ENCODE measurements at regions not wholly inside any gene's neighbourhood (a gene's known extent, or its start where the extent isn't known, plus 50 kb on each side); places are given as distances from the start of the nearest gene placed in this dataset.

DNA sequence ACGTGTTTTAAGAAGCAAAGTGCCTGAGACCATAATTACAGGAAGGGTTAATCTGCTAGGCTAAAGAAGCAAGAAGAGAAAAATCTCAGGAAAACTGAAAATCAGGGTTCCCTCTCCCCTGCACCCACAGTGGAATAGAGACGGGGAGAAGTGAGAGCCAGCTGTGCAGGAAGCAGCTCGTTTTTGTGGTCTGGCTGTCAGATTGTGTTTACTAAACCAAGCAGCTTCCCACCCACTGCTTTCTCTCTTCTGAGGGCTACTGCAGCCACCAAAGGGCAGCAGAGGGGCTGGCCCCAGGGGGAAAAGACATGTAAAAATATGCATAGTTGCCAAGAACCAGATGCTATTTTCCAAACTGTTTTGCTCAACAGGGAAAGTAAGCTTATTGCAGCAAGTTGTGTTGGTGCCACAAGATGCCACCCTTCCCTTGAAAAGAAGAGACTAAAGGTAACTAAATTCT lies 72.6 kb upstream of the THUMPD2 start:
- TF ChIP-seq FOXA1 (IDR thresholded peaks at IDR 0.05) (no peak), BHLHE40 (IDR thresholded peaks at IDR 0.05; ENCODE audit: borderline replicate concordance) (no peak), FOXK2 (IDR thresholded peaks at IDR 0.05) (no peak), TARDBP (IDR thresholded peaks at IDR 0.05) (no peak), CTBP1 (IDR thresholded peaks at IDR 0.05; ENCODE audit: borderline replicate concordance) (no peak), SUZ12 (IDR thresholded peaks at IDR 0.05) (no peak), FOXM1 (IDR thresholded peaks at IDR 0.05; ENCODE audit: borderline replicate concordance) (no peak), ELF4 (IDR thresholded peaks at IDR 0.05) (no peak), SP1 (IDR thresholded peaks at IDR 0.05) (no peak), ARNT (IDR thresholded peaks at IDR 0.05) (no peak)
- TF ChIP-seq, protein P1, sequence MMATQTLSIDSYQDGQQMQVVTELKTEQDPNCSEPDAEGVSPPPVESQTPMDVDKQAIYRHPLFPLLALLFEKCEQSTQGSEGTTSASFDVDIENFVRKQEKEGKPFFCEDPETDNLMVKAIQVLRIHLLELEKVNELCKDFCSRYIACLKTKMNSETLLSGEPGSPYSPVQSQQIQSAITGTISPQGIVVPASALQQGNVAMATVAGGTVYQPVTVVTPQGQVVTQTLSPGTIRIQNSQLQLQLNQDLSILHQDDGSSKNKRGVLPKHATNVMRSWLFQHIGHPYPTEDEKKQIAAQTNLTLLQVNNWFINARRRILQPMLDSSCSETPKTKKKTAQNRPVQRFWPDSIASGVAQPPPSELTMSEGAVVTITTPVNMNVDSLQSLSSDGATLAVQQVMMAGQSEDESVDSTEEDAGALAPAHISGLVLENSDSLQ (IDR thresholded peaks at IDR 0.05), result no peak
